Left ventricle myocardium inferior (tissue), 1 donor: ENCODE measurements at regions not wholly inside any gene's neighbourhood (a gene's known extent, or its start where the extent isn't known, plus 50 kb on each side); places are given as distances from the start of the nearest gene placed in this dataset.

ENCODE experiments used
- DNase-seq: peaks from one replicate; pipeline ENCODE4 v3.0.0-alpha.2; 2020
- H3K27ac ChIP-seq: fragments of 200-600 bp; replicated peaks from 2 replicates; pipeline ENCODE4 v1.8.0; 2021
- H3K27me3 ChIP-seq: fragments of 200-600 bp; 2 replicates; pipeline ENCODE4 v1.8.0; 2021; ENCODE audit warnings: low read depth
- H3K36me3 ChIP-seq: fragments of 200-600 bp; 2 replicates; pipeline ENCODE4 v1.8.0; 2021
- H3K4me1 ChIP-seq: fragments of 200-600 bp; 2 replicates; pipeline ENCODE4 v1.8.0; 2021
- H3K4me3 ChIP-seq: fragments of 200-600 bp; 2 replicates; pipeline ENCODE4 v1.8.0; 2021; ENCODE audit warnings: mild to moderate bottlenecking, moderate library complexity
- H3K9me3 ChIP-seq: fragments of 200-600 bp; replicated peaks from 2 replicates; pipeline ENCODE4 v1.8.0; 2021
- intact Hi-C: fragments of 100-400 bp; cut with micrococcal nuclease; formaldehyde crosslinking; loops from one replicate; pipeline ENCODE4 v1.11.0; 2022
- TF ChIP-seq, protein P1 (sequence below): fragments of 200-600 bp; IDR thresholded peaks from 2 replicates; pipeline ENCODE4 v1.8.0; 2021; ENCODE audit warnings: antibody characterized with exemption, mild to moderate bottlenecking, borderline replicate concordance
- donor health status: DM: no; HTN: yes; CAD: no; lungs with severe emphysema.

GRCh38 chr11:79897896-79898295 lies 457.1 kb upstream of the TENM4 start:
- Histone ChIP-seq H3K4me3 (no peak overlapping the region), H3K27ac (no peak overlapping the region), H3K27me3 (no peaks in the 10 kb centered on the region), H3K9me3 (no peaks in the 10 kb centered on the region), H3K36me3 (no peaks in the 10 kb centered on the region), H3K4me1 (no peaks in the 10 kb centered on the region)
- no peak for DNase-seq
- TF ChIP-seq, protein P1, sequence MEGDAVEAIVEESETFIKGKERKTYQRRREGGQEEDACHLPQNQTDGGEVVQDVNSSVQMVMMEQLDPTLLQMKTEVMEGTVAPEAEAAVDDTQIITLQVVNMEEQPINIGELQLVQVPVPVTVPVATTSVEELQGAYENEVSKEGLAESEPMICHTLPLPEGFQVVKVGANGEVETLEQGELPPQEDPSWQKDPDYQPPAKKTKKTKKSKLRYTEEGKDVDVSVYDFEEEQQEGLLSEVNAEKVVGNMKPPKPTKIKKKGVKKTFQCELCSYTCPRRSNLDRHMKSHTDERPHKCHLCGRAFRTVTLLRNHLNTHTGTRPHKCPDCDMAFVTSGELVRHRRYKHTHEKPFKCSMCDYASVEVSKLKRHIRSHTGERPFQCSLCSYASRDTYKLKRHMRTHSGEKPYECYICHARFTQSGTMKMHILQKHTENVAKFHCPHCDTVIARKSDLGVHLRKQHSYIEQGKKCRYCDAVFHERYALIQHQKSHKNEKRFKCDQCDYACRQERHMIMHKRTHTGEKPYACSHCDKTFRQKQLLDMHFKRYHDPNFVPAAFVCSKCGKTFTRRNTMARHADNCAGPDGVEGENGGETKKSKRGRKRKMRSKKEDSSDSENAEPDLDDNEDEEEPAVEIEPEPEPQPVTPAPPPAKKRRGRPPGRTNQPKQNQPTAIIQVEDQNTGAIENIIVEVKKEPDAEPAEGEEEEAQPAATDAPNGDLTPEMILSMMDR: no peak
- intact Hi-C loops: no loop called here

- DNase-seq: no peak
- TF ChIP-seq, protein P1: no peak
- no peak overlapping the region for H3K27ac ChIP-seq
- H3K27me3 ChIP-seq: no peaks in the 10 kb centered on the region
- intact Hi-C loops: no loop called here
- no peak overlapping the region for H3K4me3 ChIP-seq
- H3K4me1 ChIP-seq: no peaks in the 10 kb centered on the region
- H3K36me3 ChIP-seq: no peaks in the 10 kb centered on the region
- H3K9me3 ChIP-seq: no peaks in the 10 kb centered on the region
Measured at GRCh38 chr11:79896258-79896657, 455.4 kb upstream of the TENM4 start.

GRCh38 chr11:79894111-79894510 lies 453.3 kb upstream of the TENM4 start:
- intact Hi-C loops: no loop called here
- DNase-seq: no peak
- no peaks in the 10 kb centered on the region for H3K36me3 ChIP-seq
- H3K27me3 ChIP-seq: no peaks in the 10 kb centered on the region
- TF ChIP-seq, protein P1: no peak
- no peaks in the 10 kb centered on the region for H3K4me1 ChIP-seq
- H3K27ac ChIP-seq: no peak overlapping the region
- no peaks in the 10 kb centered on the region for H3K9me3 ChIP-seq
- no peak overlapping the region for H3K4me3 ChIP-seq

- intact Hi-C loops: no loop called here
- Histone ChIP-seq H3K27me3 (no peaks in the 10 kb centered on the region), H3K36me3 (no peaks in the 10 kb centered on the region), H3K9me3 (no peaks in the 10 kb centered on the region), H3K4me3 (no peak overlapping the region), H3K4me1 (no peaks in the 10 kb centered on the region), H3K27ac (no peak overlapping the region)
- no peak for DNase-seq
- TF ChIP-seq, protein P1: no peak
Measured at GRCh38 chr11:79890272-79890671, 449.4 kb upstream of the TENM4 start.

DNA sequence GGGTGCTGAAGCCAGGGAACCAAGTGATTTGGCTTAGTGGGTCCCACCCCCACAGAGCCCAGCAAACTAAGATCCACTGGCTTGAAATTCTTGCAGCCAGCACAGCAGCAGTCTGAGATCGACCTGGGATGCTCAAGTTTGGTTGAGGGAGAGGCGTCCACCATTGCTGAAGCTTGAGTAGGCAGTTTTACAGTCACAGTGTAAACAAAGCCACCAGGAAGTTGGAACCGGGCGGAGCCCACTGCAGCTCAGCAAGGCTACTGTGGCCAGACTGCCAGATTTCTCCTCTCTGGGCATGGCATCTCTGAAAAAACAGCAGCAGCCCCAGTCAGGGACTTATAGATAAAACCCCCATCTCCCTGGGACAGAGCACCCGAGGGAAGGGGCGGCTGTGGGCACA lies 424.1 kb upstream of the TENM4 start:
- TF ChIP-seq, protein P1: no peak
- no peak overlapping the region for H3K4me3 ChIP-seq
- H3K27me3 ChIP-seq: no peaks in the 10 kb centered on the region
- DNase-seq: no peak
- intact Hi-C loops: no loop called here
- no peak overlapping the region for H3K27ac ChIP-seq
- no peaks in the 10 kb centered on the region for H3K36me3 ChIP-seq
- H3K9me3 ChIP-seq: peaks cover 14% of the 10 kb centered on the region
- H3K4me1 ChIP-seq: no peaks in the 10 kb centered on the region

DNA sequence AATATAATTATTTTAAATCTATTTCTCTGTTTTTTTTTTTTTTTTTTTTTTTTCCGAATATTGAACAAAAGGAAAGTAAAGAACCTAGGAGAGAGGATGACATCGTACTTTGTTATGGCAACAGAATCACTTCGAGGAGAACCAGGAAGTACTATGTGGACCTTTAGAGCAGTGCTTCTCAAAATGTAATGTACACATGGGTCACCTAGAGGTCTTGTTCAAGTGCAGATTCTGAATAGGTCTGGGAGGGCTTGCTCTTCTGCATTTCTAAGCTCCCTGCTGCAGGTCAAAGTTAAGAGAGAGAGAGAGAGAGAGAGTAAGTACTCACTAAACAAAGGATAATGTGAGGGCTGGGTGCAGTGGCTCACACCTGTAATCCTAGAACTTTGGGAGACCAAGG lies 419.5 kb upstream of the TENM4 start:
- no peak overlapping the region for H3K4me3 ChIP-seq
- intact Hi-C loops: no loop called here
- H3K36me3 ChIP-seq: no peaks in the 10 kb centered on the region
- H3K9me3 ChIP-seq: no peaks in the 10 kb centered on the region
- H3K4me1 ChIP-seq: no peaks in the 10 kb centered on the region
- no peak for DNase-seq
- H3K27me3 ChIP-seq: peaks cover 4% of the 10 kb centered on the region
- TF ChIP-seq, protein P1: no peak
- H3K27ac ChIP-seq: no peak overlapping the region
